ENCODE measurements at regions not wholly inside any gene's neighbourhood (a gene's known extent, or its start where the extent isn't known, plus 50 kb on each side); places are given as distances from the start of the nearest gene placed in this dataset.

DNA sequence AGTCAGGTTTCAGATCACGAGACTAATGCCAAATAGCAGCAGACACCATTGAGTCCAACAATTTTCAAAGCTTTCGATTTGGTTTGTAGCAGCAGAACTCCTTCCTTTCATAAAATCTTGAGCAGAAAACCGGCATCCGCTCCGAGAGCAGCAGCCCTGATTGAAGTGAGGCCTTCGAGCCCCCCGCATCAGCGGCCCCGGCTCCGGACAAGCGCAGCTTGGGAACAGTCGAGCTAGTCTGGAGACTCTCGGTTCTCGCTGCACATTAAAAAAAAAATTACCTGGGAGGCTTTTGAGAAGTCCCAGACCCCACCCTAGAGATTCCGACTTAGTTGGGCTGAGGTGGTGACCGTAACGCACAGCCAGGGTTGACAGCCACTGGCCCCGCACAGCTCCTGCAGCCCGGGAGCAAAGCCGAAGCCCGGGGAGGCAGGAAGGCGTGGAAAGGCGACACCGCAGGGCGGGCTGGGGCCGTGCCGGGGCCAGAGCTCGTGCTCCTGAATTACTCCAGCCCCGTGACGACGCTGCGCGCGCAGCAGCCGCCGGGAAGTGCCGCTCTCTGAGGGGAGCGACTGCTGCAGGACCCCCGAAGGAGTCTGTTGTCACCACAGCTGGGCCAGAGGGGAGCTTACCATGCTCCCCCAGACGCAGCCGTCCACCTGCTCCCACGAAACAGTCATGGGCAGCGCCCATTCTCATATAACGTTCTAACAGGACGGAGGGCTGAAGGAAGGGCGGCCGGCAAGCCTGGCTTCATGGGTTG is 57.8 kb downstream of the SPATA19 start:
- DNase-seq = no peak

DNA sequence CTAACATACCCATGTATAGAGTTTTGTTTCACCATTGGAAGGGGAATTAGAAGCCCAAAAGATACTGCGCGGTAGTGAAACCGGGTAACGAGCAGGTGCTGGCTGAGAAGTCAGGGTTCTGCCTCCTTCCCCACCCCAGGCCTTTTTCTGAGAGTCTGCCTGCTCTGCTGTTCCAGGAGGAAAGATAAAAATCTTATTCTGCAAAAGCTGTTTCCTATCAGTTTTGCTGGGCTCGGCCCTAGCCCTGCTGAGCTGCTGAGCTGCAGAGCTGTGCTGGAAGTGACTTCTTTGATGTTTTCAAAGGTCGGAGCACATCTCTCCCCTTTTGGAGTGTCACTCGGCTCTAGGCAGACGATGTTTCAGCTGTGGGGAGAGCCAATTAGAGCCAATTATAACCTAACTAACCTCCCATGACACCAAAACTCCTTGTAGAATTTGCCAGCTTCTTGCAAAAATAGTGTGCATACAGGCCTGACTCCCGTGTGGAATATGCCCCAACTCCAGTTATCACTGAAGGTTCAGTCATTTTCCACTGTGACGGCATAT is 59.4 kb downstream of the SPATA19 start:
- no peak for DNase-seq

DNA sequence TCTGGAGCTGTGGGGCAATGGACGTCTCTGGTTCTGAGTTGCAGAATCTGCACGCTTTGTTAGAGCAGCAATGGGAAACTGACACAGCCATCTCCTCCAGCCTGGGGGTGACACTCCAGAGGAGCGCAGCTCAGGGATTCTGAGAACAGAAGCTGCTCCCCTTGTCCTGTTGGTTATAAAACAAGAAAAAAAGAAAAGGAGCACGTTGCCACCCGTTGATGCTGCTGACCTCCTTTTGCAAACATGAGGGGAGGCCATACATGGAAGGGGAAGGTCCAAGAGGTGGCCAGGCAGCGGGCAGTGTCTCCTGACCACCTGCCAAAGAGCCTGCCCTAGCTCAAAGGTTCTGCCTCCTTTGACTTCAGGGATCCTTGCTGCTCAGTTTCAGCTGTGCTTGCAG is 61.0 kb downstream of the SPATA19 start:
- DNase-seq = no peak

GRCh38 chr11:133782116-133782725 is 63.1 kb downstream of the SPATA19 start:
- DNase-seq = no peak

DNA sequence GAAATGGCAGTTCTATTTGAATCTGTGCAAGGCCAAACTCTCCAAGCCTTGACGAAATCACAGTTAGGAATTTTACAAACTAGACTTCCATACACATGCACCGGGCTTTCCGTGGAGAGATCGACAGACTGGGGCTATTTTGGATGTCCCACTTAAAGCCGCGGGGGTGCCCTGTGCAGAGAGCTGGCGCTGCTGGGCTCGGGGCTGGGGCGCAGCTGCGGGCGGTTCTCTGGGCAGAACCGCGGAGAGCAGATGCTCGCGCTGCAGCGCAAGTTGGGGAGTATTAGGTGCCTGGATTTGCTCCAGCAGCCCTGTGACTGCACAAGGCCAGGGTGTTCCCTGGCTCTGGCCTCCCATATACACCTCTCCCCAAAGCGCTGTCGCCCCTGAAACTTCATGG is 67.2 kb downstream of the SPATA19 start:
- DNase-seq = no peak

GRCh38 chr11:133776671-133777367 is 68.5 kb downstream of the SPATA19 start:
- DNase-seq = no peak

DNA sequence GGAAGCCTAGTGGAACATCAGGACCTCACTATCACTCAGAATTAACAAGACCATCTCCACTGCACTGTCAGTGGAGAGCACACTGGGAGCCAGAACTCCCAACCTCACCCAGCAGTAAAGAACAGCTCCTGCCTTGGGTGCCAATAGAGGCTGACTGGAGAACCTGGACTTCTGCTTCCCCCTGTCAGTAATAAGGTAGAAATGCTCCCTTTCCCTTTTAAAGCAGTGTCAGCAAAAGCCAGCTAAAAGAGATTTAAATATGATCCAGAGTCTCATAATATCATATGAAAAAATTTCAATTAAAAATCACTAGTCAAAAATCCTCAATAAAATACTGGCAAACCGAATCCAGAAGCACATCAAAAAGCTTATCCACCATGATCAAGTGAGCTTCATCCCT is 82.8 kb downstream of the SPATA19 start:
- no peak for DNase-seq

GRCh38 chr11:133753150-133753549 is 92.2 kb downstream of the SPATA19 start:
- DNase-seq = no peak

GRCh38 chr11:133749841-133750240 is 95.5 kb downstream of the SPATA19 start:
- no peak for DNase-seq

DNA sequence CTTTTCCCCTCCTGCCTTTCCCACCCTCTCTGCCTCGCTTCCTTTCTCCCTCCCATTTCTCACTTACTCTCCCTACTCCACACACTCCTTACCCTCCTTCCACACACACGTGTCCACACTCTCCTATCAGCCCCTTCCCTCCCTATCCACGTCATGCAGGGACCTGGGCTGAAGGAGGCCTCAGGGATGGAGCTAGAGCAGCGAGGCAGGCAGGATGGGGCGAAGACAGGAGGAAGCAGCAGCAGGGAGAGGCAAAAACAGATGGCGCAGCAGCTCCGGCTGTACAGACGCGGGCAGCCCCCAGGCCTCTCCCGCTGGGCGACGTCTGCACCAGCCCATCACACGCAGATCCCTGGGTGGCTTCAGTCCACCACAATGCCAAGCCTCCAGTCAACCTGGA is 97.9 kb downstream of the SPATA19 start:
- no peak for DNase-seq

- no peak for DNase-seq
Observed at GRCh38 chr11:133746663-133747306, 98.5 kb downstream of the SPATA19 start.

GRCh38 chr11:133745791-133746190 is 99.5 kb downstream of the SPATA19 start:
- DNase-seq = no peak

GRCh38 chr11:133742353-133742752 is 103.0 kb downstream of the SPATA19 start:
- no peak for DNase-seq

DNA sequence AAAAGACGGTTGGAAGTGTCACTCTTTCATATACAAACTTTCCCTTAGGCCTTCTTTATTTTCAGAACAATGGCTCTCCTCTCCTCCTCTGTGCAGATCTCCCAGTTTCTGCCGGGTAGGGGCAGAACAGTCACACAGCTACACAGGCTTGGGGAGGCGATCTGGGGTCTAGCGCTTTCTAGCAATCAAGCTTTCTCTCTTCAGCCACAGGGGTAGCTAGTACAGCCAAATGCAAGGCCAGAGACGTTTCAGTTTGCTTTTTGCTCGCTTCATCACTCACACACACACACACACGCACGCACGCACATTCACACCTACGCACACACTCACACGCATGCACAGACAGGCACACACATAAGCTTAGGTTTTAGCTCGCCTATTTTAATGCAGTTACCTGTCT is 104.3 kb downstream of the SPATA19 start:
- no peak for DNase-seq

DNA sequence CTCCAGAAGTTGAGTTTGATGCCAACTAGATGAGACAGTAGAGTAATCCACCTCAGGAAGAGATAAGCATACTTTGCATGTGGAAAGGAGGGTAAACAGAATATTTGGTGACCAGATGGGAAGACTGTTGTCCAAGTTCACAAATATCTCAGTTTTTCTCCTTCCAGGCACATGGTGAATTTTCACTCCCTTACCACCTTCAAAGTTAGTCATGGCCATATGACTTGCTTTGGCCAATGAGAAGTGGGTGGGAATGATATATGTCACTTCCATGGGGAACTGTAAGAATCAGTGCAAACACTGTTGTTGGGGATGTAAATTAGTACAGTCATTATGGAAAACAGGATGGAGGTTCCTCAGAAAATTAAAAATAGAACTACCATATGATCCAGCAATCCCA is 105.8 kb downstream of the SPATA19 start:
- no peak for DNase-seq

GRCh38 chr11:133738624-133739023 is 106.7 kb downstream of the SPATA19 start:
- no peak for DNase-seq

DNA sequence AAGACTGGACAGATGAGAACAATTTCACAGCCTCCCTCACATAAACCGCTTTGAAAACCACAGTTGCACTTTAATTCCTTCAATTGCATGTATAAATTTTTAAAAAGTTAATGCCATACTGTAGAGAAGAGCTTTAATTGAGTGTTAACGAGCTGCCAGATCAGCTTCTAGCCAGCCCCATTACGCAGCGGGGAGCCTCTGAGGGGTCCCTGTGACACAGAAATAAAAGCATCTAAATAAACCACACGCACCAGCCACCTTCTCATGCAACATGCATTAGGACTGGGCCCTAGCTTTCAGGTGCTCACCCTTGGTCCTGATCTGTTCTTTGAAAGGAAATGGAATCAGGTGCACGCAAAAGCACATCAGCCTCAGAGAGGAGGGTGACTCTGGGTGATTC is 111.7 kb downstream of the SPATA19 start:
- no peak for DNase-seq

- no peak for DNase-seq
Observed at GRCh38 chr11:133732109-133732674, 113.1 kb downstream of the SPATA19 start.

GRCh38 chr11:133727774-133728173 is 117.5 kb downstream of the SPATA19 start:
- no peak for DNase-seq

DNA sequence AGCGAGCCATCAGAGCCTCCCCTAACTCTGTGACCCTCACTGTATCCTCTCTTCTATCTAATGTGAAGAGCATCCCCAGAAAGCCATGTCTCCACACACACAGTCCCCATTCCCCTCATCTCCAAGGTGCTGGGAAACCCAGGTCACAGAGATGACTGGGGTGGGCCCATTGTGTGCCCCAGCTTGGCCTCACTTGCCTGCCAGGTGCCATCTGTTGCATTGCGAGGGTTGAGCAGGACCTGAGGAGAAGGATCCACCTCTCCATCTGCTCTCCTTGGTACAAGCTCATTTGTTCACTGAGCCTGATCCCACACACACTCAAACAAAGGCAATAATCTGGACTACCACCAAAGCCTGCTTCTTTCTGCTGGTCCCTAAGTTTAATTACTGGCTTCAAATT is 118.8 kb downstream of the SPATA19 start:
- no peak for DNase-seq

DNA sequence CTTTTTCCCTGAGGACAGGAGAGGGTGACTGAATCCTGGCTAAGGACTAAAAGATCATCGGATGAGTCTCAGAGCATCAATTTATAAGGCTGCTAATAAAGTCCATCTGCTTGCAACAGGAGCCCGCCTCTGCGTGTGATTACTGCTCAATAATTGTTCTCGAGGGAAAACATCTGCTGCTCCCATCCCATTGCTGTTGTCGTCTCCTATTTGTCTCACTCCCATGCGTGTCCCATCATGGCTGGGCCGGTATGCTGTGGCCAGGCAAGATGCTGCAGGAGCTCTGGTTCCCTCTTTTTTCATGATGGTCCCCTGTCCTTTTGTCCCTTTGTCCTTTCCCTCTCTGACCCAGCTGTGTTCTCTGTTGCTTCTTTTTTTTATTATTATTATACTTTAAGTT is 121.2 kb downstream of the SPATA19 start:
- no peak for DNase-seq

GRCh38 chr11:133723056-133723455 is 122.3 kb downstream of the SPATA19 start:
- no peak for DNase-seq

DNA sequence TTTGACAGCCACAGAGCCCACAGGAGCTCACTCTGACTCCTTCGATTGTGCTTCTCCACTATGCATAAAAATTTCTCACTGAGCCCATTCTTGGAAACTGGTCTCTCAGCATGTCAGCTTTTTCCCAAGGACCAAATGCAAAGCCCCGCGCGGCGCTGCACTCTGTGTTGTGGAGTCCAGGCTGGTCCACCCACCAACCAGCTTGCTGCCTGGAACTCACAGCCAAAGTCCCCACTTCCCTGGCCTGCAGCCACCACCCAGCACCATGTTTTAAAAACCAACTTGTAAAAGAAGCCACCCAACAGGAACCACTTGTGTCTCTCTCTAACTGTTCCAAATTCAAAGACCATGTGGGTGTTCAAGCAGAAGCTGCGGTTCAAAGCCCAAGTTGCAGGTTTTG is 124.4 kb downstream of the SPATA19 start:
- no peak for DNase-seq

Data from NCI-H1436 (cell line).